ENCODE measurements at regions not wholly inside any gene's neighbourhood (a gene's known extent, or its start where the extent isn't known, plus 50 kb on each side); places are given as distances from the start of the nearest gene placed in this dataset.

- no peak for DNase-seq
These were observed 438.5 kb downstream of the MED10 start for GRCh38 chr5:5939759-5940370.

GRCh38 chr5:5933651-5934050, 444.7 kb downstream of the MED10 start:
- DNase-seq, result no peak

- no peak for DNase-seq
These were observed 445.5 kb downstream of the MED10 start for GRCh38 chr5:5932824-5933223.

- DNase-seq, result no peak
These were observed 447.8 kb downstream of the MED10 start for GRCh38 chr5:5930561-5930960.

- no peak for DNase-seq
These were observed 448.9 kb downstream of the MED10 start for GRCh38 chr5:5929291-5930020.

GRCh38 chr5:5925191-5925590, 453.2 kb downstream of the MED10 start:
- DNase-seq, result no peak

GRCh38 chr5:5919411-5919810, 458.9 kb downstream of the MED10 start:
- no peak for DNase-seq

GRCh38 chr5:5906778-5907177, 471.6 kb downstream of the MED10 start:
- DNase-seq, result no peak

- no peak for DNase-seq
These were observed 473.2 kb downstream of the MED10 start for GRCh38 chr5:5905186-5905585.

- no peak for DNase-seq
These were observed 474.2 kb downstream of the MED10 start for GRCh38 chr5:5904113-5904512.

GRCh38 chr5:5902678-5903646, 475.4 kb downstream of the MED10 start:
- no peak for DNase-seq

- DNase-seq, result no peak
These were observed 477.9 kb downstream of the ICE1 start for GRCh38 chr5:5900350-5900749.

- DNase-seq, result no peak
These were observed 477.2 kb downstream of the ICE1 start for GRCh38 chr5:5899716-5900115.

- no peak for DNase-seq
These were observed 465.8 kb downstream of the ICE1 start for GRCh38 chr5:5888284-5888683.

GRCh38 chr5:5887833-5888232, 465.4 kb downstream of the ICE1 start:
- DNase-seq, result no peak

GRCh38 chr5:5886812-5887486, 464.5 kb downstream of the ICE1 start:
- no peak for DNase-seq

- no peak for DNase-seq
These were observed 463.9 kb downstream of the ICE1 start for GRCh38 chr5:5886353-5886752.

- DNase-seq, result no peak
These were observed 463.3 kb downstream of the ICE1 start for GRCh38 chr5:5885782-5886181.

- DNase-seq, result no peak
These were observed 462.1 kb downstream of the ICE1 start for GRCh38 chr5:5884593-5884992.

- no peak for DNase-seq
These were observed 461.1 kb downstream of the ICE1 start for GRCh38 chr5:5883562-5883961.

- DNase-seq, result no peak
These were observed 460.7 kb downstream of the ICE1 start for GRCh38 chr5:5883146-5883545.

- no peak for DNase-seq
These were observed 460.2 kb downstream of the ICE1 start for GRCh38 chr5:5882706-5883105.

- no peak for DNase-seq
These were observed 458.8 kb downstream of the ICE1 start for GRCh38 chr5:5881294-5881693.
